ENCODE measurements at regions not wholly inside any gene's neighbourhood (a gene's known extent, or its start where the extent isn't known, plus 50 kb on each side); places are given as distances from the start of the nearest gene placed in this dataset.
A peak's percentile ranks its signal among the peaks of the same experiment; 100 is the strongest.

GRCh38 chr13:38618336-38618735, 68.5 kb upstream of the FREM2 start:
- DNase-seq = no peak

DNA sequence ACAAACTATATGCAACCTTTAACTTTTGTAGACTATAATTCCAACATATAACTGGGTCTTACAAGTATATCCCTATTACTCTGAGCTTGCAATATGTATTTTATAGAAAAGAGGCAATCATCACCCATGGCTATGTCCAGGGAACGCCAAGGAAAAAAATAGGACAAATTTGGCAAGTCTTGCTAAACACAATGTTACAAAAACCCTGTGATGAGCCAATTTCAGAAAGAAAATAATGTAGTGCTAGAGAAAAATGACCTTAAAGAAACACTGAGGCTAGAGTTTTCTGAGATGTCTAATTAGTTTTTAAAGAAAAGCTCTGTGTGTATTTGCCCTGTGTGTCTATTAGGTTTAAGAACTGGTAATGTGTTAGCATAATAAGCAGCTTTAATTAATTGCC, 68.0 kb upstream of the FREM2 start:
- no peak for DNase-seq

- DNase-seq = no peak
Measured at GRCh38 chr13:38620876-38621275, 66.0 kb upstream of the FREM2 start.

- no peak for DNase-seq
Measured at GRCh38 chr13:38624822-38625221, 62.1 kb upstream of the FREM2 start.

- no peak for DNase-seq
Measured at GRCh38 chr13:38628554-38628953, 58.3 kb upstream of the FREM2 start.

DNA sequence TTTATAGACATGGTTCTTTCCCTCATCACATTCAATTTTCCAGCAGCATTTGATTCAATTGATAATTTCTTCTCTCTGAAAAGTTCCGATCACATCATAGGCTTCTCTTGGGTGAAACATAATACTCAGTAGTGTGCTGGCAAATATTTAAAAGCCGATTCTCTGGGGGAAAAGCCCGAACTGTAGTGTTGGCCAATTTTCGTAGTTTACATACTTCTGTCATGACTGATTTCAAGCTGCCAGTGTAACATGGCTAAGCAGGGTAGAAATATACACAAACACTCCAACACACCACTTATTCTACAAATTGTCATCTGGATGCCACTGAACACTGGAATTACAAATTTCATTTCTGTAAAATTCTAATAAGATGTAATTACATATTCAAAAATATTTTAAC, 56.1 kb upstream of the FREM2 start:
- DNase-seq = no peak

GRCh38 chr13:38635030-38635429, 51.8 kb upstream of the FREM2 start:
- DNase-seq = no peak

GRCh38 chr13:38636073-38636472, 50.8 kb upstream of the FREM2 start:
- peak; percentile 8 for DNase-seq

DNA sequence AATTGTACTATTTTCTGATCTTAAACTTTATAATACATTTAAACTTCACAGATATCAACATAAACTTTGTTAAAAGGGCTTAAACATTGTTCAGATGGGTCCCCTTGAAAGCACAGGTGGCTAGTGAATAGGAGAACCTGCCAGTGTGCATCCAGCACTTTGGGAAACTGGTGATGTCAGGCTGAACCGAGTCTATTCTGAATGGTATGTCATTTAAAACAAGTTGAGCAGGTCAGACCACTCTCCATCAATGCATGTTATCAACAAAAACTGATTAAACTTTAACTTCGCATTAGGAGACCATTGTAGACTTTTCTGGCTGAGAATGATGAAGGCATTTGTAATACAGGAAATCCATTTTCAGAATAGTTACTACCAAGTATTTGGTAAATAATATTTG, 50.1 kb upstream of the FREM2 start:
- DNase-seq = no peak
